CD4-positive, alpha-beta T cell treated with Interleukin-15 for 4 hours (primary cell): ENCODE measurements at regions not wholly inside any gene's neighbourhood (a gene's known extent, or its start where the extent isn't known, plus 50 kb on each side); places are given as distances from the start of the nearest gene placed in this dataset.
"Not testable (repeated sequence)": the region's sequence is repeated elsewhere in the genome, so short reads cannot be mapped to it uniquely, and the experiment has no call there.

ENCODE experiments used
- DNase-seq: peaks from one replicate; pipeline ENCODE4 v3.0.0-alpha.2; 2020; ENCODE audit warnings: low spot score

GRCh38 chr2:192448881-192449280, 254.1 kb upstream of the TMEFF2 start:
- DNase-seq: no peak

- DNase-seq: no peak
These were observed 249.6 kb upstream of the TMEFF2 start for GRCh38 chr2:192444286-192444838.

GRCh38 chr2:192443831-192444230, 249.1 kb upstream of the TMEFF2 start:
- DNase-seq: no peak

GRCh38 chr2:192438239-192438638, 243.5 kb upstream of the TMEFF2 start:
- DNase-seq: no peak

GRCh38 chr2:192437653-192438052, 242.9 kb upstream of the TMEFF2 start:
- DNase-seq: no peak

- no peak for DNase-seq
These were observed 229.5 kb upstream of the TMEFF2 start for GRCh38 chr2:192424243-192424642.

GRCh38 chr2:192419786-192420185, 225.1 kb upstream of the TMEFF2 start:
- no peak for DNase-seq

- DNase-seq: no peak
These were observed 221.3 kb upstream of the TMEFF2 start for GRCh38 chr2:192416060-192416459.

- DNase-seq: no peak
These were observed 220.1 kb upstream of the TMEFF2 start for GRCh38 chr2:192414794-192415193.

- DNase-seq: no peak
These were observed 219.3 kb upstream of the TMEFF2 start for GRCh38 chr2:192413812-192414681.

GRCh38 chr2:192412866-192413265, 218.1 kb upstream of the TMEFF2 start:
- not testable (repeated sequence) for DNase-seq

- DNase-seq: no peak
These were observed 217.7 kb upstream of the TMEFF2 start for GRCh38 chr2:192412394-192412793.

- no peak for DNase-seq
These were observed 217.0 kb upstream of the TMEFF2 start for GRCh38 chr2:192411755-192412154.

- DNase-seq: no peak
These were observed 215.6 kb upstream of the TMEFF2 start for GRCh38 chr2:192410319-192410718.

GRCh38 chr2:192407692-192408091, 213.0 kb upstream of the TMEFF2 start:
- DNase-seq: no peak

GRCh38 chr2:192398236-192398635, 203.5 kb upstream of the TMEFF2 start:
- DNase-seq: no peak

- DNase-seq: no peak
These were observed 199.9 kb upstream of the TMEFF2 start for GRCh38 chr2:192394605-192395004.

- no peak for DNase-seq
These were observed 196.3 kb upstream of the TMEFF2 start for GRCh38 chr2:192391041-192391440.

GRCh38 chr2:192390401-192390800, 195.7 kb upstream of the TMEFF2 start:
- DNase-seq: no peak

- DNase-seq: not testable (repeated sequence)
These were observed 189.5 kb upstream of the TMEFF2 start for GRCh38 chr2:192384191-192384590.

- DNase-seq: no peak
These were observed 186.3 kb upstream of the TMEFF2 start for GRCh38 chr2:192381082-192381481.

GRCh38 chr2:192379736-192380135, 185.0 kb upstream of the TMEFF2 start:
- no peak for DNase-seq

- DNase-seq: no peak
These were observed 182.4 kb upstream of the TMEFF2 start for GRCh38 chr2:192377173-192377572.

GRCh38 chr2:192373754-192374153, 179.0 kb upstream of the TMEFF2 start:
- DNase-seq: no peak
